ENCODE measurements at regions not wholly inside any gene's neighbourhood (a gene's known extent, or its start where the extent isn't known, plus 50 kb on each side); places are given as distances from the start of the nearest gene placed in this dataset.

GRCh38 chr13:104733427-104733826 lies 1667.2 kb upstream of the SLC10A2 start:
- no peaks in the 10 kb centered on the region for H3K9me3 ChIP-seq
- H3K36me3 ChIP-seq = no peaks in the 10 kb centered on the region
- TF ChIP-seq, protein P1, sequence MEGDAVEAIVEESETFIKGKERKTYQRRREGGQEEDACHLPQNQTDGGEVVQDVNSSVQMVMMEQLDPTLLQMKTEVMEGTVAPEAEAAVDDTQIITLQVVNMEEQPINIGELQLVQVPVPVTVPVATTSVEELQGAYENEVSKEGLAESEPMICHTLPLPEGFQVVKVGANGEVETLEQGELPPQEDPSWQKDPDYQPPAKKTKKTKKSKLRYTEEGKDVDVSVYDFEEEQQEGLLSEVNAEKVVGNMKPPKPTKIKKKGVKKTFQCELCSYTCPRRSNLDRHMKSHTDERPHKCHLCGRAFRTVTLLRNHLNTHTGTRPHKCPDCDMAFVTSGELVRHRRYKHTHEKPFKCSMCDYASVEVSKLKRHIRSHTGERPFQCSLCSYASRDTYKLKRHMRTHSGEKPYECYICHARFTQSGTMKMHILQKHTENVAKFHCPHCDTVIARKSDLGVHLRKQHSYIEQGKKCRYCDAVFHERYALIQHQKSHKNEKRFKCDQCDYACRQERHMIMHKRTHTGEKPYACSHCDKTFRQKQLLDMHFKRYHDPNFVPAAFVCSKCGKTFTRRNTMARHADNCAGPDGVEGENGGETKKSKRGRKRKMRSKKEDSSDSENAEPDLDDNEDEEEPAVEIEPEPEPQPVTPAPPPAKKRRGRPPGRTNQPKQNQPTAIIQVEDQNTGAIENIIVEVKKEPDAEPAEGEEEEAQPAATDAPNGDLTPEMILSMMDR (IDR thresholded peaks at IDR 0.05) = no peak
- H3K27me3 ChIP-seq = no peaks in the 10 kb centered on the region
- H3K4me3 ChIP-seq (ENCODE audit: low read depth in 1 of 2, low read length in 1 of 2) = no peak overlapping the region
- no peak overlapping the region for H3K27ac ChIP-seq
- H3K4me1 ChIP-seq (ENCODE audit: control insufficient read depth in 1 of 2, insufficient read depth in 1 of 2, low read depth in 1 of 2, low read length in 1 of 2) = no peaks in the 10 kb centered on the region

DNA sequence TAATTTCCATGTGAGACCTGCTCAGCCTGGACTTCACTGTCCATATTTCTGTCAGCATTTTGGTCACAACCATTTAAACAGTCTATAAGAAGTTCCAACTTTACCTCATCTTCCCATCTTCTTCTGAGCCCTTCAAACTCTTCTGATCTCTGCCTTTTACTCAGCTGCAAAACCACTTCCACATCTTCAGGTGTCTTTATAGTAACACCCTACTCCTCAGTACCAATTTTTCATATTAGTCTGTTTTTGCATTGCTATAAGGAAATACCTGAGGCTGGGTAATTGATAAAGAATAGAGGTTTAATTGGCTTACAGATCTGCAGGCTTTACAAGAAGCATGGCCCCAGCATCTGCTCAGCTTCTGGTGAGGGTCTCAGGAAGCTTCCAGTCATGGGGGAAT lies 1648.9 kb upstream of the SLC10A2 start:
- Histone ChIP-seq H3K4me3 (ENCODE audit: low read depth in 1 of 2, low read length in 1 of 2) (no peak overlapping the region), H3K27me3 (no peaks in the 10 kb centered on the region), H3K27ac (no peak overlapping the region), H3K9me3 (no peaks in the 10 kb centered on the region), H3K36me3 (no peaks in the 10 kb centered on the region), H3K4me1 (ENCODE audit: control insufficient read depth in 1 of 2, insufficient read depth in 1 of 2, low read depth in 1 of 2, low read length in 1 of 2) (no peaks in the 10 kb centered on the region)
- TF ChIP-seq, protein P1 (IDR thresholded peaks at IDR 0.05) = no peak

DNA sequence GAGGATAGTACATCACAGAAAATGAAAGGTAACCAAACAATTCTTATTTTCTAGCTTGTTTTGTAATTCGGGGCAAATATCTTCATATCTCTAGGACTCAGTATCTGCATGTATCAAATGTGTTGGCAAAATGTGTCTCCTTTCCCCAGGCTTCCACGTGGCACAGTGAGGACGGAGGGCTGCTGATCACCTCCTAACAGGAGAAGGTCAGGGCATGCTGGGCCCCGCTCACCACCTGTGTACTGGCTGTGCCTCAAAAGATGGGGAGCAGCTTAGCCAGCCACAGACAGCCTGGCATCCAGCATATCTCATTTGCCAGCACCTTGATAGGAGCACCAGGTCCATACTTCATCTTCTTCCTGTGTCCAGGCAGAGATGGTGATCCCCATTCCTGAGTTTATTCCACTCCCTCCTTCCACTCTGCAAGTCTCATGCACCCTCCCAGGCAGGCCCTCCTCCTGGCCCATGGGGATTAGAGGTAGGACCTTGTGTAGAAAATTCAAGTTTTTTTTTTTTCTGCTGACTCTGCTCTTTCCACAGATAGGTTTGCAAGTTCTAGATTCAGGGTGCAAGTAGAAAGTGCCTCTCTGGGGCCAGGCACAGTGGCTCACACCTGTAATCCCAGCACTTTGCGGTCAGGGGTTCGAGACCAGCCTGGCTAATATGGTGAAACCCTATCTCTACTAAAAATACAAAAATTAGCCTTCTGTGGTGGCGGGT lies 1639.0 kb upstream of the SLC10A2 start:
- H3K27me3 ChIP-seq = no peaks in the 10 kb centered on the region
- H3K36me3 ChIP-seq = no peaks in the 10 kb centered on the region
- TF ChIP-seq, protein P1 (IDR thresholded peaks at IDR 0.05) = no peak
- H3K4me1 ChIP-seq (ENCODE audit: control insufficient read depth in 1 of 2, insufficient read depth in 1 of 2, low read depth in 1 of 2, low read length in 1 of 2) = no peaks in the 10 kb centered on the region
- no peak overlapping the region for H3K4me3 ChIP-seq (ENCODE audit: low read depth in 1 of 2, low read length in 1 of 2)
- H3K9me3 ChIP-seq = no peaks in the 10 kb centered on the region
- H3K27ac ChIP-seq = no peak overlapping the region

GRCh38 chr13:104701591-104701990 lies 1635.4 kb upstream of the SLC10A2 start:
- TF ChIP-seq, protein P1 (IDR thresholded peaks at IDR 0.05) = no peak
- H3K4me3 ChIP-seq (ENCODE audit: low read depth in 1 of 2, low read length in 1 of 2) = no peak overlapping the region
- no peaks in the 10 kb centered on the region for H3K4me1 ChIP-seq (ENCODE audit: control insufficient read depth in 1 of 2, insufficient read depth in 1 of 2, low read depth in 1 of 2, low read length in 1 of 2)
- no peaks in the 10 kb centered on the region for H3K36me3 ChIP-seq
- no peaks in the 10 kb centered on the region for H3K9me3 ChIP-seq
- no peak overlapping the region for H3K27ac ChIP-seq
- H3K27me3 ChIP-seq = no peaks in the 10 kb centered on the region

DNA sequence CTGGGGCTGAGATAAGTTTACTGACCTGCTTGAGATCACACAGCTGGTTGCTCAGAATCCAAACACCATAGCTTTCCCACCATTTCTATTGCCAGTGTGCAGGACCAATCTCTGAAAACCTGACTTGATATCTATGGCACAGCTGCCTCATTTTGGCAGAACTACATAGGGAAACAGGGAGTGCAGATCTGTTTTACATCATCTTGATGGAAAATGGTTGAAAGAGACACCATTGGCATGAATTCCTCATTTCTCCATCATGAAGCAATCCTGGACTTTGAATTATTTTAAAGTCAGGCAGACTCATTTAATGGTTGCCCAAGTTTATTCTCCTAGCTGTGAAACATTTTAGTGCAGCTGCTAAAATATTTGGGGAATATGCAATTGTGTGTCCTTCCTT lies 1628.2 kb upstream of the SLC10A2 start:
- H3K4me1 ChIP-seq (ENCODE audit: control insufficient read depth in 1 of 2, insufficient read depth in 1 of 2, low read depth in 1 of 2, low read length in 1 of 2) = no peaks in the 10 kb centered on the region

More for the DNA sequence above, 1628.2 kb upstream of the SLC10A2 start:
- no peak overlapping the region for H3K27ac ChIP-seq
- no peak overlapping the region for H3K4me3 ChIP-seq (ENCODE audit: low read depth in 1 of 2, low read length in 1 of 2)
- no peaks in the 10 kb centered on the region for H3K9me3 ChIP-seq
- H3K36me3 ChIP-seq = no peaks in the 10 kb centered on the region
- no peaks in the 10 kb centered on the region for H3K27me3 ChIP-seq
- TF ChIP-seq, protein P1 (IDR thresholded peaks at IDR 0.05) = no peak

Data from neutrophil (primary cell).